ENCODE measurements at regions not wholly inside any gene's neighbourhood (a gene's known extent, or its start where the extent isn't known, plus 50 kb on each side); places are given as distances from the start of the nearest gene placed in this dataset.

- H4K20me1 ChIP-seq (ENCODE audit: control insufficient read depth, insufficient read depth) = no peaks in the 10 kb centered on the region; the same call in 1 of the 2 replicates
- RAD21 ChIA-PET (ENCODE audit: unreplicated experiment) = no interaction called here
- in situ Hi-C loops (cut with MboI) = loop anchor here (10.0 kb wide), 1 partner anchor 239 kb away; no protein-coding TSS in a partner anchor
- no peak overlapping the region for H3K4me2 ChIP-seq (ENCODE audit: control insufficient read depth, insufficient read depth)
- no peaks in the 10 kb centered on the region for H3K4me1 ChIP-seq (ENCODE audit: control insufficient read depth, insufficient read depth, low read length)
- CTCF ChIA-PET = interaction anchor here (1.1 kb wide), 1 partner anchor 8 kb away, joined by 3 read pairs; no protein-coding TSS in a partner anchor
- H3K79me2 ChIP-seq (ENCODE audit: control insufficient read depth, insufficient read depth, low read length) = no peaks in the 10 kb centered on the region
- intact Hi-C loops (cut with micrococcal nuclease; ENCODE audit: unreplicated experiment) = no loop called here
- no peak for TF ChIP-seq ETV6 (conservative IDR thresholded peaks at IDR 0.05 in 1 of 2, IDR thresholded peaks at IDR 0.05 in 1 of 2; ENCODE audit: borderline replicate concordance in 1 of 2, low read depth in 1 of 2)
- no peak for TF ChIP-seq SREBF1 (IDR thresholded peaks at IDR 0.05; ENCODE audit: low read length)
- TF ChIP-seq, protein P1, sequence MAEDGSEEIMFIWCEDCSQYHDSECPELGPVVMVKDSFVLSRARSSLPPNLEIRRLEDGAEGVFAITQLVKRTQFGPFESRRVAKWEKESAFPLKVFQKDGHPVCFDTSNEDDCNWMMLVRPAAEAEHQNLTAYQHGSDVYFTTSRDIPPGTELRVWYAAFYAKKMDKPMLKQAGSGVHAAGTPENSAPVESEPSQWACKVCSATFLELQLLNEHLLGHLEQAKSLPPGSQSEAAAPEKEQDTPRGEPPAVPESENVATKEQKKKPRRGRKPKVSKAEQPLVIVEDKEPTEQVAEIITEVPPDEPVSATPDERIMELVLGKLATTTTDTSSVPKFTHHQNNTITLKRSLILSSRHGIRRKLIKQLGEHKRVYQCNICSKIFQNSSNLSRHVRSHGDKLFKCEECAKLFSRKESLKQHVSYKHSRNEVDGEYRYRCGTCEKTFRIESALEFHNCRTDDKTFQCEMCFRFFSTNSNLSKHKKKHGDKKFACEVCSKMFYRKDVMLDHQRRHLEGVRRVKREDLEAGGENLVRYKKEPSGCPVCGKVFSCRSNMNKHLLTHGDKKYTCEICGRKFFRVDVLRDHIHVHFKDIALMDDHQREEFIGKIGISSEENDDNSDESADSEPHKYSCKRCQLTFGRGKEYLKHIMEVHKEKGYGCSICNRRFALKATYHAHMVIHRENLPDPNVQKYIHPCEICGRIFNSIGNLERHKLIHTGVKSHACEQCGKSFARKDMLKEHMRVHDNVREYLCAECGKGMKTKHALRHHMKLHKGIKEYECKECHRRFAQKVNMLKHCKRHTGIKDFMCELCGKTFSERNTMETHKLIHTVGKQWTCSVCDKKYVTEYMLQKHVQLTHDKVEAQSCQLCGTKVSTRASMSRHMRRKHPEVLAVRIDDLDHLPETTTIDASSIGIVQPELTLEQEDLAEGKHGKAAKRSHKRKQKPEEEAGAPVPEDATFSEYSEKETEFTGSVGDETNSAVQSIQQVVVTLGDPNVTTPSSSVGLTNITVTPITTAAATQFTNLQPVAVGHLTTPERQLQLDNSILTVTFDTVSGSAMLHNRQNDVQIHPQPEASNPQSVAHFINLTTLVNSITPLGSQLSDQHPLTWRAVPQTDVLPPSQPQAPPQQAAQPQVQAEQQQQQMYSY (CRISPR knock-in tag; IDR thresholded peaks at IDR 0.05) = no peak
- no peak for TF ChIP-seq PAX8 (IDR thresholded peaks at IDR 0.05)
- no peak for TF ChIP-seq IKZF2 (IDR thresholded peaks at IDR 0.05)
- TF ChIP-seq EP300 (IDR thresholded peaks at IDR 0.05; ENCODE audit: borderline replicate concordance in 1 of 2, control insufficient read depth in 1 of 2, low read depth in 2 of 2, low read length in 2 of 2) = no peak
- no TSS peak for BruUV-seq (replicated peaks)
- peaks cover 7 to 18% of the 10 kb centered on the region in 2 experiments for H3K27me3 ChIP-seq (replicated peaks in 1 of 2; ENCODE audit: control insufficient read depth in 2 of 2, insufficient read depth in 2 of 2, low read length in 1 of 2)
- H3K9me3 ChIP-seq (replicated peaks; ENCODE audit: control insufficient read depth, insufficient read depth, low read length) = no peaks in the 10 kb centered on the region
- H3K27ac ChIP-seq (ENCODE audit: control insufficient read depth, insufficient read depth) = no peak overlapping the region
- no peak for FAIRE-seq
- SMC1A ChIA-PET (ENCODE audit: uncharacterized antibody, unreplicated experiment) = interaction anchor here (1.2 kb wide), 1 partner anchor 7 kb away, joined by 3 read pairs; no protein-coding TSS in a partner anchor
- no peak for DNase-seq (ENCODE audit: low read depth, low spot score)
- 47% methylated on average over 8 of the region's 8 CpGs for WGBS (ENCODE audit: insufficient coverage, insufficient replicate concordance, low lambda C conversion rate, missing lambda C conversion rate)
- POLR2A ChIA-PET = no interaction called here
- no peak overlapping the region for H3K4me3 ChIP-seq
- no peak for ATAC-seq
- no peaks in the 10 kb centered on the region for H3K36me3 ChIP-seq (ENCODE audit: control insufficient read depth in 2 of 2, insufficient read depth in 2 of 2, low read length in 1 of 2)
- H2AFZ ChIP-seq (ENCODE audit: control insufficient read depth, low read depth, low read length) = no peak overlapping the region
- H3K9ac ChIP-seq (ENCODE audit: control insufficient read depth, insufficient read depth, low read length) = no peak overlapping the region
Observed at GRCh38 chr15:66844041-66844746, 142.2 kb downstream of the SMAD6 start.
